GM18502 (cell line): ENCODE measurements at regions not wholly inside any gene's neighbourhood (a gene's known extent, or its start where the extent isn't known, plus 50 kb on each side); places are given as distances from the start of the nearest gene placed in this dataset.

Experiments
- ATAC-seq: cut with Tn5 transposase; IDR thresholded peaks from one replicate; pipeline ENCODE4 v1.9.1; 2021; ENCODE audit warnings: mild to moderate bottlenecking; ENCODE audit not compliant: unreplicated experiment, poor library complexity

DNA sequence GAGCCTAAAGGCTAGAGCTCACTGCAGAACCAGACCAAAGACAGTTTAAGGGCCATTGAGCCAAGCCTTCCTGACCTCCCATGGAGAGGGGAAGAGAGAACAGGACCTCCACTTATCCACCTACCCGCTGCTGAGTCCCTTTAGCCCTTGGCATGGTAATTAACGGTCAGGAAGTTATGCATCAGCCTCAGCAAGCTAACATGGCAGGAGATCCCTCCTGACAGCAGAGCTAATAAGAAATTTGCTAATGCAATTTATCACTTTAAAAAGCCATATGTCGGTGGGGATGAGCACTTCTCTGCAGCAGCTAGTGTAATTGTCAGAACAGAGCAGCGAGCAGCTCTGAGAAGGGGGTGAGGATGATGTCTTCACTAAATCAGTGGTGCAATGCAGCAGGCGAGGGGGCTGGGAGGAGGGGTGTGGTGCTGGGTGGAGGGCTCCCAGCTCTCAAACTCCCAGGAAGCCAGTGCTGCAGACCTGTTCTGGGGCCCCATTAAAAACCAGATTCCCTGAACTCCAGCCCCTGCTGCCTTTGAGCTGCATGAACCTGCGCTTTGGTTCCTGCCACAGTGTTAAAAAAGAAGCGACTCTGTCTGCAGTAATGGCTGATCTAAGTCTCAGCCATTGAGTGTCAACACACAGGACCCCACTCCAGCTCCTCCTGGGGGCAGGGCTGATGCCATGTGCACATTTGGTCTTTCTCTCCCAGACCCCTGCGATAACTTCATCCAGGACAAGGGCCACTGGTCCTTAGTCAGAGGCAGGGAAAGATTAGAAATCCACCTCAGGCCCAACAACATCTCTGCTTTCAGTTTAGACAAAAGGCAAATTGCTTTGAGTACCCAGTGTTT, 63.0 kb upstream of the CALM2 start:
- no peak for ATAC-seq

DNA sequence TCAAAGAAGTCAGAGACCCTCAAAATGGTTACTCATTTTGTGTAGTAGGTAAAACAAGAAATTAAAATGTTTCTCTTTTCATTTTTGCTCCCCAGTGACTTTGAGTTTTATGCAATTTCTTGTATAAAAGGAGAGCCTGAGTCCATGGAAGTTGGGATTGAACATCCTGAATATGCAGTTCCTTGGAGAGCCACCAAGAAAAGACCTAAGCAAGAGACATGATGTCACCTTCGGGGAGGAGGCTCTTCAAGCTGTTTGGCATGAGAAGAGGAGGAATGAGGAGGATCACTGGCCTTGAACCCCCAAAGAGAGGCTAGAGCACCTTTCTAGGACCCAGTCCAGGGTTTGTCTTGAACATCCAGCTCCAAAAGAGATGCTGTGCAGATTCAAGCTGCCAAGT, 62.3 kb upstream of the CALM2 start:
- no peak for ATAC-seq

DNA sequence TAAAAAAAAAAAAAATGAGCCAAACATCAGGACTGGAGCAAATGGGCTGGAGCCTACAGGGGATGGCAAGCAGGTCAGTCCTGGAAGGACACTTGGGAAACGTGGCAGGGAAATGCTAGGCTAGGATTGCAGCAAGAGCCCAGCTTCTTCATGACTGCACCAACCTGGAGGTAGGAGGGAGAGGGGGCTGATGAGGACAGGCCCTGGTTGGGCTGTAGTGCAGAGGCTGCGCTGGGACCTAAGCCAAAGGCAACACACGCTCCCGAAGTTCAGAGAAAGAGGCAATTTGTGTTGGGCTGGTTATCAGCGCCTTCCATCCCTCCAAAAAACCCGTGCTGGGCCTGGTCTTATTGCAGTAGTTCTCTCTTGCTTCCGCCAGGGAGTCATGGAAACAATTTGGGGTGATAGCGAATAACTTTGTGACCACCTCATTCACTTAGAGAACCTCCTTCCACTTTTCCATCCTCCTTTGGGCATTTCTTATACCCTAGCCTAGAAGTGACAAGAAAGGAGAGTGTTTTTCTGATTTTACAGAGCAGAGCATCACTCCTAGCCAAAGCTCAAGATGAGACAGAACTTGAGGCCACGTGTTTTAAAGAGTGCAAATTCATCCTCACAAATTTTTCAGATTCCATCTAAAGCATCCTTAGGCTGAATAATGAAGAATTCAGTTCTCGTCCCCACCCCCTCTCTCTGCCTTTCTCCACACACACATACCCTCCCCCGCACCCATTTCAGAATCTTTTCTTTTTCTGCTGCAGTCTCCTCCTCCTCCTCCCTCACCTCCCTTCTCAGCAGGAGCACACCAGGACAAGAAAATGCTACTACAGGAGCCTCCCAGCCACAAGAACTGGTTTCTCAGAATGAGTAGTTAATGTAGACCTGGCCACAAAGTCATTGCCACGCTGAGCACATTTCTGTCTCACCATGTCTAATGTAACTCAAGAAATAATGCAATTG, 61.3 kb upstream of the CALM2 start:
- ATAC-seq, result no peak

DNA sequence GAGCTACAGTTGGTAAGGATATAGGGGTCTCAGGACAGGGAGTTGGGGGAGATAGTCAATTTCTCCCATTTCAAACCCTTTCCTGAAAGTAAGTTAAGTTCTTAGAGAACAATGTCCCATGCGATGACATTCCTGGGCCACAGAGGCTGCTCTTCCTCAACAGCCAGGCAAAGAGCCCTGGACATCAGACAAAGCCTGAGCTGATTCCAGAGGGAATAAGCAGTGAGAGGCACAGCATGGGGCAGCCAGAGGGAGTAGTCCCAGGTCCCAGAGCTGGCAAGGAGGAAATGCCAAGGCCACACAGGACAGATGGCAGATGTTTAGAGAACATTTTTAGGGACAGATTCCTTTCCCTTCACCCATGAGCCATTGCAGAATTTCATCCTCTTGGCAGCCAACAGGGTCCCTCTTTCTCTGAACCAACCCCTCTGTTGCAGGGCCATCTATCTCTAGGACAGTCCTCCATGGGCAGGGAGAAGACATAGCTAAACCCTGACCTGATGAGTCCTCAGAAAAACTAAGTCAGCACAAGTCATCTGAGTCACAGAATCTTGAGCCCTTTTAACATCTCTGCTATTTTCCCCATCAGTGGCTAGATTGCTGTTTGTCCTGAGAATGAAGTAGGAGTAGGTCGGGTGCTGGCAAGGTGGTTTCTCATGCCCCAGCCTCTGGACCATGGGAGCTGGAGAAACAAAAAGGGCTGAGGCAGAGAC, 60.3 kb upstream of the CALM2 start:
- ATAC-seq, result no peak

DNA sequence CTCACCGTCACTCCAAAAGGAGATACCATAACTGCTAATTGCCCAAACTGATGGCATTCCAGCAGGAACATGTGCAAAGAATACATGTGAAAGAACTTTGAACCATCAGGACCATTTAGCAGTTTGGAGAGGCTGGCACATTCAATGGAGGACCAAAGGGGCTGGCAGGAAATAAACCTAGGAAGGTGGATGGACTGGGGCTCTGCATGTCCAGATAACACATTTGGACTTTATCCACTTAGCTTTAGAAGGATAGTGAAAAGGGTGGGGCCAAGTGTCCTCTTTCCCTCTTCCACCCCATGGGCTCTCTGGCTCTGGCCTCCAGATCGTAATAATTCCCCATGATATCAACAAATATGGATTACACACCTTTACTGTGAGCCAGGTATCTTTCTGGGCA, 58.8 kb upstream of the CALM2 start:
- no peak for ATAC-seq

DNA sequence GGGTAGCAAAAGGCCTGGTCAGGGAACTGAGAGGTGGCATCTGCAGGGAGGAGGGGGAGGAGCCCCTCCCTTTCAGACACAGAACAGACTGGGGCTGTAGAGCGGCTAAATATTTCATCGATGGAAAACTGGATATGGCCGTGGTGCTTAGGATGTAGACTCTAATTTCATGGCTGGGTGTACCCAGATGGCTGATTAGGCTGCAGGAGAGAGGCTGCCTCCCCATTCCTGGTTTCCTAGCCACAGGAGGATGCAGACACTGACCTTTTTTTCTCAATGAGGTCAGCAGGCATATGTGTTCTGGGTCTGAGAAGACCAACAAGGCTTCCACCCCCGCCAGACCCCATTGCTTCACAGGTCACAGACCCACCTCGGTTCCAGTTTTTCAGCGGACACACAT, 58.1 kb upstream of the CALM2 start:
- ATAC-seq, result no peak

DNA sequence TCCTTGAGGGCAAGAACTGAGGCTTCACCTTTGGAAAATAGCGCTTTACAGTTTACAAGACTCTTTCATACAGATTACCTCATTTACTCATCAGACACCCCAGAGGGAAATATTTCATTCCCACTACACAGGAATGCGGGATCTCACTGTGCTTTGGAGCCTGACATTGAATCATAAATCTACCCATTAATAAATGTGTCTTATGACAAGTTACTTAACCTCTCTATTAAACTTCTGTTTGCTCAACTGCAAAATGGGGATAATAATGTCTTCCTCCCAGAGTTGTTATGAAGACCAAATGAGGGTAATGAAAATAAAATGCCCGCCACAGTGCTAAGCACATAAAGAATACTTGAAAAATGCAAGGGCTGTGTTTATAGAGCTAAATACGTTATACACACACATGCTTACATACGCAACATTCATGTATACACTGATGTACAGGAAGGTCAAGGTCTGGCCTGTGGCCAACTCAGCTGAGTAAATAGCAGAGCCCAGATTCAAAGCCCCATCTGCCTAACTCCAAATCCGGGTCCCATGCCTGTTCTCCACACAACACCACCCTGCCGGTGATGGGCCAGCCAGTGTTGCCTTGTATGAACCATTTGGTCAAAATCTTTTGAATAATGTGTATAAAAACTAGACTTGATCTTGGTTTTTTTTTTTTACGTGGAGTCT, 56.6 kb upstream of the CALM2 start:
- ATAC-seq, result no peak

DNA sequence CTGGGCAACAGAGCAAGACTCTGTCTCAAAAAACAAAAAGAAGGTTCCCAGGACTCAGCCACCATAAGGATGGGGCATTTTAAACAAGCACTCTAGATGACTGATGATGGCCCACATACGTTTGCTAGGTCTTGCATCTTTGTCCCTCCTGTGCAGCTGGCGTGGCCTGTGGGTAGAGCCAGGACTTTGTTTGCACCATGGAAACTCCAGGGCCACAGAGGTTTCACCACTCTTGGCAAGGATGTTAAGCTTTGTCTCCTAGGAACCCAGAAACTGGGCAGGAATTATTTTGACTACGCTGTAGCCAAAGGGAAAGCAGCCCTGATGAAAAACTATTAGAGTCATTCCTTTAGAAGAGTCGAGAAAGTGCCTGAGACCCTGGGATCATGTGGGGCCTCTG, 54.1 kb upstream of the CALM2 start:
- no peak for ATAC-seq

DNA sequence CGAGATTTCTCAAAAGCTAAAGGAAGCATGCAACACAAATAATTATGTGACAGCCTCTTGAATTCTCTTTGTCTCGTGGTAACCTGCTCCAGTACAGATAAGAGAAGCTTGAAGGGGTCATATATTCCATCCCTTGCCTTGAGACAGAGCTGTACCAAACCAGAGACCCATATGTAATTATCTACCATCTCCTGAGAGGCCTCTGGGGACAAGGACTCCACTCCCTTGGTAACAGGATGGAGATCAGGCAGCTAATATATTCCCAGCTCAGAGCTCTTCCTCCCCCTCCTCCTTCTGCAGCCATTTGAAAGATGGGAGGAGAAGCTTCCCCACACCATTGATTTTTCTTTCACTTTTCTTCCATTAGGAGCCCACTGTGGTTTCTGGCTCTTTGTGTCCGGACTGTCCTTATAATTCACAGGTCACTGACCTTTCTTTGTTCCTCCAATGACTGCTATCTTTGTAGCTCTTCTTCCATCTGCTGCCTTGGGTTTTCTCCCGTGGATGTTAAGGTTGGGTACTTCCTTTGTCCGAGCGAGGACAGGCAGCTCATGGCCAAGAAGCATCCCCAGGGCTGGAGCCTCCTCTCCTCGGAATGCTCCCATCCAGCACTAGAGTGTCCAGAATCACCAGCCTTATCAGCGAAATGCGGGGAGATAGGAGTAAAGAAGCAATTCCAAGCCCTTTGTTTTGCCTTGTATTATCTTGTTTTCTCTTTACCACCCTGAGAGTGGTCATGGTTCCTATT, 51.4 kb upstream of the CALM2 start:
- ATAC-seq, result no peak

DNA sequence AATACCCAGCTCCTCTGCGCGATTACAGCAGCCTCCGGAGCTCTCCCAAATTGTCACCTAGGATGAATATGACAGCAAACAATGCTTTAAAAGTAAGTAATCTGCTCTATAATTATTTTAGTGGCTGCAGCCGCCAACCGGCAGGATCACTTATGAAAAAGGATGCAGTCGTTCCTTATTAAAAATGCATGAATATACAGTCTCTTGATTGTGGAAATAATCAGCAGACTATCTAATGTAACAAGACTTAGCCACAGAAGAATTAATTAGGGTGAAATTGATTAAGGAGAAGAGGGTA, 50.6 kb upstream of the CALM2 start:
- no peak for ATAC-seq

DNA sequence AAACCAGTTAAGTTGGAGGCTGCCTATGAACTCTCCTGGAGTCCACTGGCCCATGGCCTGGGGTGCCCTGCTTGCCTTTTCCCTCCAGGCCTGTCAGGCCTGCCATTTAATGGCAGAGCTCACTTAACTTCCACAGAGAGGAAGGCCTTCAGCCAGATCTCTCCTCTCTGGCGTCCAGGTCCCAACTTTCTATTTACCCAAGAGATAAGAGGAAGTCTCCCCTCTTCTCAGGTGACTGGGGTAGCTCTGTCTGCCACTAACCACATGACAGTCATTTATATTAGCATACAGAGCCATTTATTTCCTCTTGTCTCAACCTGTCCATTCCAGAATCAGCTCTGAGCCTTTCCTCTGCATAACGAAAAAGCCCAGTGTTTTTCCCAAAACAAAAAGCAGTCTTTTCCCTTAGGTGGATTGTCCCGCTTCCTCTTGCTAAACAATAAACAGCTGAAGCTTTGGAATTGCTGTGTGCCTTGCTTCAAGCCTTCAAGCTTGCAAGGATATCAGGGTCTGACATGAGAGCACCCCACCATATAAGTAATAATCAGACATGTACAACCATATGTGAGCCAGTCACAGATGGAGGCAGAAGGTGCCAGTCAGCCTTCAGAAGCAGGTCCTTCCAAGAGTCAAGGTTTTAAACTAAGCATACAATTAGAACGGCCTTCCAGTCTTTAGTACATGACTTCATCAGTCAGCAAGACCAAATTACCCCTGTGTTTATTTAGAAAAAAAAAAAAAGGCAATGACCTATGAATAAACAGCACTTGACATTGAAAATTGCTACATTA, 50.0 kb upstream of the CALM2 start:
- no peak for ATAC-seq
